Hepatocyte (in vitro differentiated cells): ENCODE measurements at regions not wholly inside any gene's neighbourhood (a gene's known extent, or its start where the extent isn't known, plus 50 kb on each side); places are given as distances from the start of the nearest gene placed in this dataset.

Experiments used
- EZH2 ChIP-seq: fragments of 200-600 bp; sonication (generic); IDR thresholded peaks from 2 replicates; pipeline ENCODE4 v1.6.1; 2016; ENCODE audit warnings: antibody characterized with exemption, mild to moderate bottlenecking, borderline replicate concordance
- EZH2phosphoT487 ChIP-seq: fragments of 200-600 bp; sonication (generic); IDR thresholded peaks from one replicate; pipeline ENCODE4 v1.6.1; 2018; ENCODE audit warnings: antibody characterized with exemption, mild to moderate bottlenecking, low read depth, moderate library complexity; ENCODE audit not compliant: unreplicated experiment, severe bottlenecking
- TF ChIP-seq, protein P1 (sequence below): fragments of 200-600 bp; sonication (generic); IDR thresholded peaks from 2 replicates; pipeline ENCODE4 v1.5.1; 2016; ENCODE audit warnings: antibody characterized with exemption, mild to moderate bottlenecking; ENCODE audit not compliant: poor library complexity

GRCh38 chr3:184477940-184478339, 83.6 kb upstream of the EPHB3 start:
- TF ChIP-seq, protein P1, sequence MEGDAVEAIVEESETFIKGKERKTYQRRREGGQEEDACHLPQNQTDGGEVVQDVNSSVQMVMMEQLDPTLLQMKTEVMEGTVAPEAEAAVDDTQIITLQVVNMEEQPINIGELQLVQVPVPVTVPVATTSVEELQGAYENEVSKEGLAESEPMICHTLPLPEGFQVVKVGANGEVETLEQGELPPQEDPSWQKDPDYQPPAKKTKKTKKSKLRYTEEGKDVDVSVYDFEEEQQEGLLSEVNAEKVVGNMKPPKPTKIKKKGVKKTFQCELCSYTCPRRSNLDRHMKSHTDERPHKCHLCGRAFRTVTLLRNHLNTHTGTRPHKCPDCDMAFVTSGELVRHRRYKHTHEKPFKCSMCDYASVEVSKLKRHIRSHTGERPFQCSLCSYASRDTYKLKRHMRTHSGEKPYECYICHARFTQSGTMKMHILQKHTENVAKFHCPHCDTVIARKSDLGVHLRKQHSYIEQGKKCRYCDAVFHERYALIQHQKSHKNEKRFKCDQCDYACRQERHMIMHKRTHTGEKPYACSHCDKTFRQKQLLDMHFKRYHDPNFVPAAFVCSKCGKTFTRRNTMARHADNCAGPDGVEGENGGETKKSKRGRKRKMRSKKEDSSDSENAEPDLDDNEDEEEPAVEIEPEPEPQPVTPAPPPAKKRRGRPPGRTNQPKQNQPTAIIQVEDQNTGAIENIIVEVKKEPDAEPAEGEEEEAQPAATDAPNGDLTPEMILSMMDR = no peak
- no peak for TF ChIP-seq EZH2
- no peak for TF ChIP-seq EZH2phosphoT487
